SU-DHL-6 (cell line): ENCODE measurements at regions not wholly inside any gene's neighbourhood (a gene's known extent, or its start where the extent isn't known, plus 50 kb on each side); places are given as distances from the start of the nearest gene placed in this dataset.

Experiments
- H2AFZ ChIP-seq: fragments of 200-600 bp; sonication (generic); 2 replicates; pipeline ENCODE4 v1.6.1; 2014; ENCODE audit warnings: low read depth, mild to moderate bottlenecking, moderate library complexity, mixed read lengths, antibody characterized with exemption, low read length; ENCODE audit not compliant: severe bottlenecking
- H3F3A ChIP-seq: fragments of 200-600 bp; shearing (Covaris generic); 2 replicates; pipeline ENCODE4 v1.6.0; 2016; ENCODE audit warnings: antibody characterized with exemption, mild to moderate bottlenecking; ENCODE audit not compliant: insufficient read depth
- H3K27ac ChIP-seq: fragments of 200-600 bp; sonication (generic); 2 replicates; pipeline ENCODE4 v1.5.1; 2016; ENCODE audit warnings: low read depth, mild to moderate bottlenecking, low read length, moderate library complexity, mixed read lengths
- H3K27me3 ChIP-seq: fragments of 200-600 bp; sonication (generic), shearing (Covaris generic); 2 replicates; pipeline ENCODE4 v1.6.0; 2014; ENCODE audit warnings: mild to moderate bottlenecking, low read length
- H3K36me3 ChIP-seq: fragments of 200-600 bp; sonication (generic); 2 replicates; pipeline ENCODE4 v1.6.1; 2014; ENCODE audit warnings: mild to moderate bottlenecking, low read length, mixed read lengths
- H3K4me2 ChIP-seq: fragments of 300-600, 200-600 bp; shearing (Covaris generic), sonication (generic); 2 replicates; pipeline ENCODE4 v1.6.0; 2014; ENCODE audit warnings: low read length, low read depth, mild to moderate bottlenecking; ENCODE audit not compliant: poor library complexity, severe bottlenecking
- H3K4me3 ChIP-seq: fragments of 200-600 bp; sonication (generic); 2 replicates; pipeline ENCODE4 v1.5.1; 2014; ENCODE audit warnings: antibody characterized with exemption, low read length, mild to moderate bottlenecking, mixed read lengths; ENCODE audit not compliant: insufficient read depth, poor library complexity, severe bottlenecking
- H3K79me2 ChIP-seq: fragments of 200-600 bp; sonication (generic); 2 replicates; pipeline ENCODE4 v1.6.1; 2014; ENCODE audit warnings: mild to moderate bottlenecking, low read length, moderate library complexity; ENCODE audit not compliant: insufficient read depth
- H3K9ac ChIP-seq: fragments of 200-600 bp; sonication (generic); 2 replicates; pipeline ENCODE4 v1.7.0; 2014; ENCODE audit warnings: mild to moderate bottlenecking, low read length
- H3K9me2 ChIP-seq: fragments of 200-600 bp; sonication (generic); replicated peaks from 2 replicates; pipeline ENCODE4 v1.6.1; 2014; ENCODE audit warnings: low read length; ENCODE audit not compliant: insufficient read depth
- H3K9me3 ChIP-seq: fragments of 200-600 bp; sonication (generic); 2 replicates; pipeline ENCODE4 v1.6.1; 2014; ENCODE audit warnings: low read length, mixed read lengths; ENCODE audit not compliant: insufficient read depth
- H4K20me1 ChIP-seq: fragments of 200-600 bp; sonication (generic); 2 replicates; pipeline ENCODE4 v1.6.1; 2014; ENCODE audit warnings: low read depth, mild to moderate bottlenecking, antibody characterized with exemption, low read length, moderate library complexity, mixed read lengths
- CTCF ChIP-seq: fragments of 200-600 bp; sonication (generic); IDR thresholded peaks from one replicate; pipeline ENCODE4 v1.5.1; 2017; ENCODE audit warnings: antibody characterized with exemption, mild to moderate bottlenecking, low read length, moderate library complexity; ENCODE audit not compliant: insufficient read depth, poor library complexity, severe bottlenecking
- EZH2phosphoT487 ChIP-seq: fragments of 200-600 bp; sonication (generic), shearing (Covaris generic); conservative IDR thresholded peaks from 2 replicates; pipeline ENCODE4 v1.6.1; 2018; ENCODE audit warnings: mild to moderate bottlenecking, antibody characterized with exemption, low read length, moderate library complexity, mixed read lengths

- no peak overlapping the region for H3K27ac ChIP-seq
- H3K36me3 ChIP-seq, result no peaks in the 10 kb centered on the region
- H3K79me2 ChIP-seq, result no peaks in the 10 kb centered on the region
- H2AFZ ChIP-seq, result no peak overlapping the region
- H3F3A ChIP-seq, result no peaks in the 10 kb centered on the region
- no peak overlapping the region for H3K9ac ChIP-seq
- no peaks in the 10 kb centered on the region for H3K9me3 ChIP-seq
- no peak overlapping the region for H3K4me3 ChIP-seq
- no peaks in the 10 kb centered on the region for H4K20me1 ChIP-seq
- no peak for TF ChIP-seq CTCF
- no peak for TF ChIP-seq EZH2phosphoT487
- no peak overlapping the region for H3K4me2 ChIP-seq
- H3K9me2 ChIP-seq, result 0 out of 2 replicates have a peak, but pooled peaks cover 2% of the 10 kb centered on the region
- no peaks in the 10 kb centered on the region for H3K27me3 ChIP-seq
These were observed 259.3 kb downstream of the ZBBX start for GRCh38 chr3:167120828-167121227.

- Histone ChIP-seq H3K9me2 (0 out of 2 replicates have a peak, but pooled peaks cover 2% of the 10 kb centered on the region), H3K27me3 (no peaks in the 10 kb centered on the region), H3K36me3 (no peaks in the 10 kb centered on the region), H3K4me3 (no peak overlapping the region), H3K79me2 (no peaks in the 10 kb centered on the region), H4K20me1 (no peaks in the 10 kb centered on the region), H3K27ac (no peak overlapping the region), H3K4me2 (no peak overlapping the region), H3K9me3 (no peaks in the 10 kb centered on the region), H2AFZ (no peak overlapping the region), H3F3A (no peaks in the 10 kb centered on the region), H3K9ac (no peak overlapping the region)
- TF ChIP-seq CTCF (no peak), EZH2phosphoT487 (no peak)
These were observed 263.8 kb downstream of the ZBBX start for GRCh38 chr3:167116120-167116922.

GRCh38 chr3:167115331-167115934 lies 264.7 kb downstream of the ZBBX start:
- no peak for TF ChIP-seq CTCF
- no peak for TF ChIP-seq EZH2phosphoT487
- no peaks in the 10 kb centered on the region for H4K20me1 ChIP-seq
- no peaks in the 10 kb centered on the region for H3K9me3 ChIP-seq
- H3K4me3 ChIP-seq, result no peak overlapping the region
- no peaks in the 10 kb centered on the region for H3K36me3 ChIP-seq
- H3K9me2 ChIP-seq, result 0 out of 2 replicates have a peak, but pooled peaks cover 2% of the 10 kb centered on the region
- H2AFZ ChIP-seq, result no peak overlapping the region
- H3F3A ChIP-seq, result no peaks in the 10 kb centered on the region
- no peak overlapping the region for H3K9ac ChIP-seq
- no peaks in the 10 kb centered on the region for H3K27me3 ChIP-seq
- H3K79me2 ChIP-seq, result no peaks in the 10 kb centered on the region
- H3K4me2 ChIP-seq, result no peak overlapping the region
- no peak overlapping the region for H3K27ac ChIP-seq
